ENCODE measurements at regions not wholly inside any gene's neighbourhood (a gene's known extent, or its start where the extent isn't known, plus 50 kb on each side); places are given as distances from the start of the nearest gene placed in this dataset.
"Not testable (repeated sequence)": the region's sequence is repeated elsewhere in the genome, so short reads cannot be mapped to it uniquely, and the experiment has no call there.

GRCh38 chr7:34421526-34421925, 236.5 kb upstream of the NPSR1 start:
- no peak for TF ChIP-seq CTCF (IDR thresholded peaks at IDR 0.05)
- DNase-seq (ENCODE audit: low spot score) (no peak), ATAC-seq (ENCODE audit: low FRiP score) (no peak)

- DNase-seq (ENCODE audit: low spot score) (no peak), ATAC-seq (ENCODE audit: low FRiP score) (no peak)
- no peak for TF ChIP-seq CTCF (IDR thresholded peaks at IDR 0.05)
Observed at GRCh38 chr7:34425194-34425593, 232.8 kb upstream of the NPSR1 start.

- no peak for TF ChIP-seq CTCF (IDR thresholded peaks at IDR 0.05)
- ATAC-seq (ENCODE audit: low FRiP score), result no peak
- DNase-seq (ENCODE audit: low spot score), result no peak
Observed at GRCh38 chr7:34425631-34426384, 232.2 kb upstream of the NPSR1 start.

- DNase-seq (ENCODE audit: low spot score) (no peak), ATAC-seq (ENCODE audit: low FRiP score) (no peak)
- TF ChIP-seq CTCF (IDR thresholded peaks at IDR 0.05), result no peak
Observed at GRCh38 chr7:34430456-34430855, 227.6 kb upstream of the NPSR1 start.

GRCh38 chr7:34438436-34438835, 219.6 kb upstream of the NPSR1 start:
- TF ChIP-seq CTCF (IDR thresholded peaks at IDR 0.05), result no peak
- no peak for ATAC-seq (ENCODE audit: low FRiP score)

GRCh38 chr7:34445653-34446052, 212.4 kb upstream of the NPSR1 start:
- ATAC-seq (ENCODE audit: low FRiP score), result no peak
- TF ChIP-seq CTCF (IDR thresholded peaks at IDR 0.05), result no peak
- DNase-seq (ENCODE audit: low spot score), result no peak

More at GRCh38 chr7:34438436-34438835, 219.6 kb upstream of the NPSR1 start:
- no peak for DNase-seq (ENCODE audit: low spot score)

GRCh38 chr7:34448531-34448930, 209.5 kb upstream of the NPSR1 start:
- ATAC-seq (ENCODE audit: low FRiP score), result not testable (repeated sequence)

More at GRCh38 chr7:34448531-34448930, 209.5 kb upstream of the NPSR1 start:
- not testable (repeated sequence) for DNase-seq (ENCODE audit: low spot score)
